ENCODE measurements at regions not wholly inside any gene's neighbourhood (a gene's known extent, or its start where the extent isn't known, plus 50 kb on each side); places are given as distances from the start of the nearest gene placed in this dataset.

- Histone ChIP-seq H3K9me3 (ENCODE audit: control insufficient read depth in 2 of 2, insufficient read depth in 1 of 2, low read length in 1 of 2) (no peaks in the 10 kb centered on the region), H3K27me3 (ENCODE audit: control insufficient read depth in 2 of 2, insufficient read depth in 1 of 2, low read length in 1 of 2) (no peaks in the 10 kb centered on the region), H3K4me3 (ENCODE audit: low read length in 2 of 2) (no peak overlapping the region), H3K36me3 (ENCODE audit: control insufficient read depth in 2 of 2, insufficient read depth in 2 of 2, low read length in 1 of 2) (no peaks in the 10 kb centered on the region), H3K4me1 (ENCODE audit: control insufficient read depth in 2 of 2, insufficient read depth in 2 of 2, low read length in 2 of 2) (no peaks in the 10 kb centered on the region), H3K27ac (ENCODE audit: low read depth in 1 of 2, low read length in 1 of 2) (no peak overlapping the region)
- no peak for DNase-seq (ENCODE audit: low read depth in 6 of 9, low spot score in 9 of 9)
- 98% methylated on average over 1 of the region's 1 CpG for WGBS
Measured at GRCh38 chr5:66413931-66414330, 182.3 kb upstream of the MAST4 start.

GRCh38 chr5:66415208-66415607, 181.0 kb upstream of the MAST4 start:
- Histone ChIP-seq H3K36me3 (ENCODE audit: control insufficient read depth in 2 of 2, insufficient read depth in 2 of 2, low read length in 1 of 2) (no peaks in the 10 kb centered on the region), H3K27ac (ENCODE audit: low read depth in 1 of 2, low read length in 1 of 2) (no peak overlapping the region), H3K4me1 (ENCODE audit: control insufficient read depth in 2 of 2, insufficient read depth in 2 of 2, low read length in 2 of 2) (no peaks in the 10 kb centered on the region), H3K9me3 (ENCODE audit: control insufficient read depth in 2 of 2, insufficient read depth in 1 of 2, low read length in 1 of 2) (no peaks in the 10 kb centered on the region), H3K4me3 (ENCODE audit: low read length in 2 of 2) (no peak overlapping the region), H3K27me3 (ENCODE audit: control insufficient read depth in 2 of 2, insufficient read depth in 1 of 2, low read length in 1 of 2) (no peaks in the 10 kb centered on the region)
- DNase-seq (ENCODE audit: low read depth in 6 of 9, low spot score in 9 of 9): no peak

- Histone ChIP-seq H3K27ac (ENCODE audit: low read depth in 1 of 2, low read length in 1 of 2) (no peak overlapping the region), H3K36me3 (ENCODE audit: control insufficient read depth in 2 of 2, insufficient read depth in 2 of 2, low read length in 1 of 2) (no peaks in the 10 kb centered on the region), H3K4me3 (ENCODE audit: low read length in 2 of 2) (no peak overlapping the region), H3K27me3 (ENCODE audit: control insufficient read depth in 2 of 2, insufficient read depth in 1 of 2, low read length in 1 of 2) (no peaks in the 10 kb centered on the region), H3K9me3 (ENCODE audit: control insufficient read depth in 2 of 2, insufficient read depth in 1 of 2, low read length in 1 of 2) (peaks cover 0 to 2% of the 10 kb centered on the region in 2 donors), H3K4me1 (ENCODE audit: control insufficient read depth in 2 of 2, insufficient read depth in 2 of 2, low read length in 2 of 2) (no peaks in the 10 kb centered on the region)
- no peak for DNase-seq (ENCODE audit: low read depth in 6 of 9, low spot score in 9 of 9)
Measured at GRCh38 chr5:66416698-66417097, 179.5 kb upstream of the MAST4 start.

GRCh38 chr5:66417781-66418180, 178.4 kb upstream of the MAST4 start:
- DNase-seq (ENCODE audit: low read depth in 6 of 9, low spot score in 9 of 9): no peak
- 93% methylated on average over 2 of the region's 2 CpGs for WGBS
- H3K27ac ChIP-seq (ENCODE audit: low read depth in 1 of 2, low read length in 1 of 2): no peak overlapping the region
- no peaks in the 10 kb centered on the region for H3K36me3 ChIP-seq (ENCODE audit: control insufficient read depth in 2 of 2, insufficient read depth in 2 of 2, low read length in 1 of 2)
- H3K4me3 ChIP-seq (ENCODE audit: low read length in 2 of 2): no peak overlapping the region
- no peaks in the 10 kb centered on the region for H3K4me1 ChIP-seq (ENCODE audit: control insufficient read depth in 2 of 2, insufficient read depth in 2 of 2, low read length in 2 of 2)
- H3K27me3 ChIP-seq (ENCODE audit: control insufficient read depth in 2 of 2, insufficient read depth in 1 of 2, low read length in 1 of 2): no peaks in the 10 kb centered on the region
- H3K9me3 ChIP-seq (ENCODE audit: control insufficient read depth in 2 of 2, insufficient read depth in 1 of 2, low read length in 1 of 2): peaks cover 0 to 2% of the 10 kb centered on the region in 2 donors

- H3K27me3 ChIP-seq (ENCODE audit: control insufficient read depth in 2 of 2, insufficient read depth in 1 of 2, low read length in 1 of 2): no peaks in the 10 kb centered on the region
- H3K4me1 ChIP-seq (ENCODE audit: control insufficient read depth in 2 of 2, insufficient read depth in 2 of 2, low read length in 2 of 2): no peaks in the 10 kb centered on the region
- DNase-seq (ENCODE audit: low read depth in 6 of 9, low spot score in 9 of 9): no peak
- no peaks in the 10 kb centered on the region for H3K36me3 ChIP-seq (ENCODE audit: control insufficient read depth in 2 of 2, insufficient read depth in 2 of 2, low read length in 1 of 2)
- WGBS: 97% methylated on average over 3 of the region's 3 CpGs
- peaks cover 0 to 2% of the 10 kb centered on the region in 2 donors for H3K9me3 ChIP-seq (ENCODE audit: control insufficient read depth in 2 of 2, insufficient read depth in 1 of 2, low read length in 1 of 2)
- no peak overlapping the region for H3K4me3 ChIP-seq (ENCODE audit: low read length in 2 of 2)
- no peak overlapping the region for H3K27ac ChIP-seq (ENCODE audit: low read depth in 1 of 2, low read length in 1 of 2)
Measured at GRCh38 chr5:66423484-66423883, 172.7 kb upstream of the MAST4 start.

GRCh38 chr5:66425842-66426241, 170.4 kb upstream of the MAST4 start:
- Histone ChIP-seq H3K4me3 (ENCODE audit: low read length in 2 of 2) (no peak overlapping the region), H3K36me3 (ENCODE audit: control insufficient read depth in 2 of 2, insufficient read depth in 2 of 2, low read length in 1 of 2) (no peaks in the 10 kb centered on the region), H3K4me1 (ENCODE audit: control insufficient read depth in 2 of 2, insufficient read depth in 2 of 2, low read length in 2 of 2) (no peaks in the 10 kb centered on the region), H3K27ac (ENCODE audit: low read depth in 1 of 2, low read length in 1 of 2) (no peak overlapping the region), H3K27me3 (ENCODE audit: control insufficient read depth in 2 of 2, insufficient read depth in 1 of 2, low read length in 1 of 2) (no peaks in the 10 kb centered on the region), H3K9me3 (ENCODE audit: control insufficient read depth in 2 of 2, insufficient read depth in 1 of 2, low read length in 1 of 2) (peaks cover 0 to 2% of the 10 kb centered on the region in 2 donors)
- no peak for DNase-seq (ENCODE audit: low read depth in 6 of 9, low spot score in 9 of 9)
- 80% methylated on average over 4 of the region's 4 CpGs for WGBS

- no peaks in the 10 kb centered on the region for H3K4me1 ChIP-seq (ENCODE audit: control insufficient read depth in 2 of 2, insufficient read depth in 2 of 2, low read length in 2 of 2)
- no peaks in the 10 kb centered on the region for H3K9me3 ChIP-seq (ENCODE audit: control insufficient read depth in 2 of 2, insufficient read depth in 1 of 2, low read length in 1 of 2)
- no peaks in the 10 kb centered on the region for H3K36me3 ChIP-seq (ENCODE audit: control insufficient read depth in 2 of 2, insufficient read depth in 2 of 2, low read length in 1 of 2)
- no peak overlapping the region for H3K4me3 ChIP-seq (ENCODE audit: low read length in 2 of 2)
- WGBS: 94% methylated on average over 16 of the region's 16 CpGs
- no peak for DNase-seq (ENCODE audit: low read depth in 6 of 9, low spot score in 9 of 9)
- no peak overlapping the region for H3K27ac ChIP-seq (ENCODE audit: low read depth in 1 of 2, low read length in 1 of 2)
- no peaks in the 10 kb centered on the region for H3K27me3 ChIP-seq (ENCODE audit: control insufficient read depth in 2 of 2, insufficient read depth in 1 of 2, low read length in 1 of 2)
Measured at GRCh38 chr5:66426259-66427138, 169.7 kb upstream of the MAST4 start.

- 97% methylated on average over 4 of the region's 4 CpGs for WGBS
- no peak overlapping the region for H3K27ac ChIP-seq (ENCODE audit: low read depth in 1 of 2, low read length in 1 of 2)
- no peaks in the 10 kb centered on the region for H3K36me3 ChIP-seq (ENCODE audit: control insufficient read depth in 2 of 2, insufficient read depth in 2 of 2, low read length in 1 of 2)
- H3K9me3 ChIP-seq (ENCODE audit: control insufficient read depth in 2 of 2, insufficient read depth in 1 of 2, low read length in 1 of 2): no peaks in the 10 kb centered on the region
- no peak for DNase-seq (ENCODE audit: low read depth in 6 of 9, low spot score in 9 of 9)
- no peaks in the 10 kb centered on the region for H3K4me1 ChIP-seq (ENCODE audit: control insufficient read depth in 2 of 2, insufficient read depth in 2 of 2, low read length in 2 of 2)
- H3K4me3 ChIP-seq (ENCODE audit: low read length in 2 of 2): no peak overlapping the region
- no peaks in the 10 kb centered on the region for H3K27me3 ChIP-seq (ENCODE audit: control insufficient read depth in 2 of 2, insufficient read depth in 1 of 2, low read length in 1 of 2)
Measured at GRCh38 chr5:66427139-66427442, 169.1 kb upstream of the MAST4 start.

GRCh38 chr5:66436721-66437120, 159.5 kb upstream of the MAST4 start:
- Histone ChIP-seq H3K4me3 (ENCODE audit: low read length in 2 of 2) (no peak overlapping the region), H3K9me3 (ENCODE audit: control insufficient read depth in 2 of 2, insufficient read depth in 1 of 2, low read length in 1 of 2) (no peaks in the 10 kb centered on the region), H3K27me3 (ENCODE audit: control insufficient read depth in 2 of 2, insufficient read depth in 1 of 2, low read length in 1 of 2) (no peaks in the 10 kb centered on the region), H3K36me3 (ENCODE audit: control insufficient read depth in 2 of 2, insufficient read depth in 2 of 2, low read length in 1 of 2) (no peaks in the 10 kb centered on the region), H3K4me1 (ENCODE audit: control insufficient read depth in 2 of 2, insufficient read depth in 2 of 2, low read length in 2 of 2) (no peaks in the 10 kb centered on the region), H3K27ac (ENCODE audit: low read depth in 1 of 2, low read length in 1 of 2) (no peak overlapping the region)
- 92% methylated on average over 3 of the region's 3 CpGs for WGBS
- no peak for DNase-seq (ENCODE audit: low read depth in 6 of 9, low spot score in 9 of 9)
